H9 (cell line): ENCODE measurements at regions not wholly inside any gene's neighbourhood (a gene's known extent, or its start where the extent isn't known, plus 50 kb on each side); places are given as distances from the start of the nearest gene placed in this dataset.

Experiments
- DNase-seq: peaks from one replicate; pipeline ENCODE4 v3.0.0-alpha.2; 2017
- H2AFZ ChIP-seq: one replicate; pipeline ENCODE4 v1.6.1; 2013; ENCODE audit warnings: mild to moderate bottlenecking, low read length, control low read depth, moderate library complexity
- H2AK5ac ChIP-seq: 2 replicates; pipeline ENCODE4 v1.6.1; 2013; ENCODE audit warnings: low read length, control low read depth, mixed read lengths; ENCODE audit not compliant: insufficient read length
- H2BK120ac ChIP-seq: one replicate; pipeline ENCODE4 v1.6.1; 2013; ENCODE audit warnings: low read depth, mild to moderate bottlenecking, low read length, control low read depth, inconsistent platforms; ENCODE audit not compliant: poor library complexity, severe bottlenecking
- H2BK12ac ChIP-seq: 2 replicates; pipeline ENCODE4 v1.6.1; 2013; ENCODE audit warnings: low read length, control low read depth, mixed read lengths, low read depth; ENCODE audit not compliant: insufficient read length
- H2BK15ac ChIP-seq: 2 replicates; pipeline ENCODE4 v1.6.1; 2013; ENCODE audit warnings: low read depth, low read length, control low read depth
- H2BK20ac ChIP-seq: one replicate; pipeline ENCODE4 v1.6.1; 2013; ENCODE audit warnings: low read depth, mild to moderate bottlenecking, low read length, control low read depth, inconsistent platforms; ENCODE audit not compliant: poor library complexity, severe bottlenecking
- H2BK5ac ChIP-seq: 2 replicates; pipeline ENCODE4 v1.6.1; 2013; ENCODE audit warnings: low read length, control low read depth, mixed read lengths; ENCODE audit not compliant: insufficient read length
- H3K14ac ChIP-seq: 2 replicates; pipeline ENCODE4 v1.6.1; 2013; ENCODE audit warnings: low read length, control low read depth; ENCODE audit not compliant: insufficient read depth
- H3K18ac ChIP-seq: 2 replicates; pipeline ENCODE4 v1.6.1; 2013; ENCODE audit warnings: low read depth, mild to moderate bottlenecking, mixed read lengths, low read length, control low read depth; ENCODE audit not compliant: insufficient read length
- H3K23ac ChIP-seq: 2 replicates; pipeline ENCODE4 v1.6.1; 2013; ENCODE audit warnings: low read length, control low read depth, mixed read lengths, low read depth; ENCODE audit not compliant: insufficient read length
- H3K23me2 ChIP-seq: 2 replicates; pipeline ENCODE4 v1.6.1; 2013; ENCODE audit warnings: low read depth, mild to moderate bottlenecking, mixed read lengths, low read length, control low read depth; ENCODE audit not compliant: insufficient read length, poor library complexity, severe bottlenecking
- H3K27ac ChIP-seq: 2 replicates; pipeline ENCODE4 v1.5.1; 2013; ENCODE audit warnings: low read length, control low read depth, mixed read lengths, low read depth; ENCODE audit not compliant: insufficient read length
- H3K27me3 ChIP-seq: 2 replicates; pipeline ENCODE4 v1.6.1; 2013; ENCODE audit warnings: low read length, control low read depth, inconsistent platforms; ENCODE audit not compliant: insufficient read depth
- H3K4ac ChIP-seq: 2 replicates; pipeline ENCODE4 v1.6.1; 2013; ENCODE audit warnings: low read depth, mild to moderate bottlenecking, control low read depth, inconsistent platforms, low read length, moderate library complexity
- H3K4me1 ChIP-seq: 2 replicates; pipeline ENCODE4 v1.6.1; 2013; ENCODE audit warnings: low read length, control low read depth, inconsistent platforms; ENCODE audit not compliant: insufficient read depth
- H3K4me2 ChIP-seq: 2 replicates; pipeline ENCODE4 v1.6.1; 2013; ENCODE audit warnings: low read length, control low read depth, mixed read lengths; ENCODE audit not compliant: insufficient read length, insufficient read depth
- H3K56ac ChIP-seq: 2 replicates; pipeline ENCODE4 v1.6.1; 2013; ENCODE audit warnings: low read depth, mild to moderate bottlenecking, mixed read lengths, low read length, control low read depth; ENCODE audit not compliant: insufficient read length
- H3K79me1 ChIP-seq: 2 replicates; pipeline ENCODE4 v1.6.1; 2013; ENCODE audit warnings: low read depth, mild to moderate bottlenecking, moderate library complexity, low read length, control low read depth, inconsistent platforms; ENCODE audit not compliant: insufficient read depth, poor library complexity, severe bottlenecking
- H3K79me2 ChIP-seq: 2 replicates; pipeline ENCODE4 v1.6.1; 2013; ENCODE audit warnings: low read length, control low read depth, inconsistent platforms; ENCODE audit not compliant: insufficient read depth
- H3K9ac ChIP-seq: 2 replicates; pipeline ENCODE4 v1.6.1; 2013; ENCODE audit warnings: low read length, control low read depth, mixed read lengths; ENCODE audit not compliant: insufficient read length; ENCODE audit errors: extremely low read depth
- H3K9me3 ChIP-seq: one replicate; pipeline ENCODE4 v1.6.1; 2013; ENCODE audit warnings: low read depth, low read length, inconsistent platforms; ENCODE audit not compliant: control insufficient read depth
- H3T11ph ChIP-seq: one replicate; pipeline ENCODE4 v1.6.1; 2013; ENCODE audit warnings: mild to moderate bottlenecking, low read length, control low read depth, inconsistent platforms
- H4K20me1 ChIP-seq: one replicate; pipeline ENCODE4 v1.6.1; 2013; ENCODE audit not compliant: control insufficient read depth, insufficient read length, insufficient read depth
- H4K5ac ChIP-seq: 2 replicates; pipeline ENCODE4 v1.6.1; 2013; ENCODE audit warnings: low read depth, mild to moderate bottlenecking, mixed read lengths, low read length, control low read depth; ENCODE audit not compliant: insufficient read length
- H4K8ac ChIP-seq: replicated peaks from 2 replicates; pipeline ENCODE4 v1.6.1; 2013; ENCODE audit warnings: low read length, control low read depth, mixed read lengths, low read depth; ENCODE audit not compliant: insufficient read length
- H4K91ac ChIP-seq: 2 replicates; pipeline ENCODE4 v1.6.1; 2013; ENCODE audit warnings: low read depth, mild to moderate bottlenecking, moderate library complexity, mixed read lengths, low read length, control low read depth; ENCODE audit not compliant: insufficient read length
- H3K27ac Mint-ChIP-seq, 3 experiments: 2 replicates in 2 of 3; 3 replicates in 1 of 3; pipeline ENCODE4 v1.8.0; 2020 to 2021; ENCODE audit warnings: mixed read lengths in 3 of 3, mild to moderate bottlenecking in 1 of 3, moderate library complexity in 1 of 3
- H3K27me3 Mint-ChIP-seq: 2 replicates; pipeline ENCODE4 v1.8.0; 2021; ENCODE audit warnings: low read depth, mild to moderate bottlenecking, moderate library complexity, mixed read lengths
- H3K36me3 Mint-ChIP-seq, 3 experiments: 2 replicates in 2 of 3; 3 replicates in 1 of 3; pipeline ENCODE4 v1.8.0; 2020 to 2021; ENCODE audit warnings: low read depth in 3 of 3, mixed read lengths in 3 of 3; ENCODE audit not compliant: insufficient read depth in 1 of 3
- H3K4me1 Mint-ChIP-seq, 2 experiments: 2 replicates each; pipeline ENCODE4 v1.8.0; 2020; ENCODE audit warnings: mixed read lengths in 2 of 2
- H3K4me3 Mint-ChIP-seq, 2 experiments: 2 replicates in 1 of 2; 3 replicates in 1 of 2; pipeline ENCODE4 v1.8.0; 2020 to 2021; ENCODE audit warnings: mild to moderate bottlenecking in 2 of 2, mixed read lengths in 2 of 2, moderate library complexity in 1 of 2
- H3K9me3 Mint-ChIP-seq, 2 experiments: 2 replicates in 1 of 2; 3 replicates in 1 of 2; pipeline ENCODE4 v1.8.0; 2020; ENCODE audit warnings: mild to moderate bottlenecking in 2 of 2, mixed read lengths in 2 of 2, moderate library complexity in 1 of 2
- CTCF ChIP-seq: fragments of 200-600 bp; sonication (generic); conservative IDR thresholded peaks from 3 replicates; pipeline ENCODE4 v1.8.0; 2021; ENCODE audit warnings: antibody characterized with exemption, mild to moderate bottlenecking
- WGBS: extraction: QIAGEN DNeasy Blood & Tissue Kit; methylation state at CpG from one replicate; pipeline ENCODE4 v1.1.7; 2013; ENCODE audit warnings: missing lambda C conversion rate, low lambda C conversion rate, mixed read lengths; ENCODE audit not compliant: insufficient read length; ENCODE audit errors: extremely low coverage; 5-methylcytosine and 5-hydroxymethylcytosine counted together

- no peak overlapping the region for H3K9ac ChIP-seq
- Mint-ChIP-seq H3K4me3 (no peak overlapping the region), H3K9me3 (peaks cover 12 to 22% of the 10 kb centered on the region in 2 experiments), H3K27me3 (peaks cover 21% of the 10 kb centered on the region), H3K4me1 (no peaks in the 10 kb centered on the region), H3K36me3 (peaks cover 2 to 12% (median 7%) of the 10 kb centered on the region in 3 experiments; a peak in 6 of 7 replicates), H3K27ac (no peak overlapping the region)
- no peak overlapping the region for H3K27ac ChIP-seq
- H2AFZ ChIP-seq, result no peak overlapping the region
- H2BK20ac ChIP-seq, result no peak overlapping the region
- no peak for TF ChIP-seq CTCF
- H2BK5ac ChIP-seq, result no peak overlapping the region
- DNase-seq, result no peak
- H2BK15ac ChIP-seq, result no peak overlapping the region
- no peak overlapping the region for H3K18ac ChIP-seq
- H3K4me1 ChIP-seq, result no peaks in the 10 kb centered on the region
- no peak overlapping the region for H3K4ac ChIP-seq
- no peaks in the 10 kb centered on the region for H4K20me1 ChIP-seq
- no peak overlapping the region for H3K23ac ChIP-seq
- H4K5ac ChIP-seq, result no peak overlapping the region
- H3K23me2 ChIP-seq, result no peaks in the 10 kb centered on the region
- no peak overlapping the region for H3K14ac ChIP-seq
- H2BK12ac ChIP-seq, result no peak overlapping the region
- H2AK5ac ChIP-seq, result no peak overlapping the region
- no peak overlapping the region for H4K8ac ChIP-seq
- H3T11ph ChIP-seq, result no peak overlapping the region
- H3K4me2 ChIP-seq, result no peak overlapping the region
- WGBS, result no CpG with 5 or more reads among the region's 4 CpGs
- no peaks in the 10 kb centered on the region for H3K79me2 ChIP-seq
- H4K91ac ChIP-seq, result no peak overlapping the region
- no peak overlapping the region for H2BK120ac ChIP-seq
- no peaks in the 10 kb centered on the region for H3K27me3 ChIP-seq
- H3K79me1 ChIP-seq, result no peaks in the 10 kb centered on the region
- H3K56ac ChIP-seq, result no peak overlapping the region
- H3K9me3 ChIP-seq, result no peaks in the 10 kb centered on the region
Observed at GRCh38 chr18:47441914-47442313, 190.5 kb upstream of the SKOR2 start.
